SHP77 (cell line): ENCODE measurements at regions not wholly inside any gene's neighbourhood (a gene's known extent, or its start where the extent isn't known, plus 50 kb on each side); places are given as distances from the start of the nearest gene placed in this dataset.

Source experiments
- DNase-seq, 2 experiments: peaks; one replicate each; lab custom pipeline; 2025; lab: John Stamatoyannopoulos, UW

DNA sequence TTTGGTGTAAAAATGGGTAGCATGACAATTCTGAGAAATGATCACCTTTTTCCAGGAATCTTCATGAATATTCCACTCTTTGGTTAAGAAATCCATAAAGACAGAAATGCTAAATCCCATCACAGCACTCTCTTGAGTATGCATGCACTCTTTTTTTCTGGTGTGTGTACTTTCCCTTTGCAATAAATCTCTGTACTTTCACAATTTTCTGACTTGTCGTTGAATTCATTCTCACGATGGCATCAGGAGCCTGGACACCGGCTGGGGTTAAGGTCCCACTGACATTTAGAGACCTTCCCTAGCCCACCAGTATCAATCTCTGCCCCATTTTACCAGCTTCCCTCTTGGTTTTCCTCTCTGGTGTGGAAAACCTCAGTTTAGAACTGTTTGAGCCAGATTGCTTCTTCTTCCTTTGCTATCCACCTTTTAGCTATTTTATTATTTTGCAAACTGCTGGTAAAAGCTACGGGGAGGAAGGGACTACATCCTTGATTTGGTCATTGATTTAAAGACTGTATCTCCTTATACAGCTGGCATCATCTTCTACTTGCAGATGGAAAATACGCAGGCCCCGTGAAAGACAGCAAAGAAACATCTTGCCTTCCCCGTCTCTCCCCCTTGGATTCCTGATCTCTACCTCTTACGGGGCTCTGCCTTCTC is 59.9 kb upstream of the ZFR start:
- no peak for DNase-seq

DNA sequence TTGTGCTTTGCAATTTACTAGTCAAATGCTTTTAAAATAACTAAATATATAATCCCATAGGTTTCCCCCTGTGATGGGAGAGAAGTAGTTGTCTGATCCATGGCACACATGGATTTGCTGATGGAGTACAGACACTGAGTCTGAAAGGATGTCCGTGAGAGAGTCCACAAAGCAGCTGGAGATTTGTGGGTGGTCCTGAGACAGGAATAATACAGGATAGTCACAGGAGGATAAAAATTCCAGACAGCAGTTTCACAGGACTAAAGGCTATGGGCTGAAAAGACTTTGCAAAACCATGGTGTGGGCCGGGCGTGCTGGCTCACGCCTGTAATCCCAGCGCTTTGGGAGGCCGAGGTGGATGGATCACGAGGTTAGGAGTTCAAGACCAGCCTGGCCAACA is 58.7 kb upstream of the ZFR start:
- no peak for DNase-seq

DNA sequence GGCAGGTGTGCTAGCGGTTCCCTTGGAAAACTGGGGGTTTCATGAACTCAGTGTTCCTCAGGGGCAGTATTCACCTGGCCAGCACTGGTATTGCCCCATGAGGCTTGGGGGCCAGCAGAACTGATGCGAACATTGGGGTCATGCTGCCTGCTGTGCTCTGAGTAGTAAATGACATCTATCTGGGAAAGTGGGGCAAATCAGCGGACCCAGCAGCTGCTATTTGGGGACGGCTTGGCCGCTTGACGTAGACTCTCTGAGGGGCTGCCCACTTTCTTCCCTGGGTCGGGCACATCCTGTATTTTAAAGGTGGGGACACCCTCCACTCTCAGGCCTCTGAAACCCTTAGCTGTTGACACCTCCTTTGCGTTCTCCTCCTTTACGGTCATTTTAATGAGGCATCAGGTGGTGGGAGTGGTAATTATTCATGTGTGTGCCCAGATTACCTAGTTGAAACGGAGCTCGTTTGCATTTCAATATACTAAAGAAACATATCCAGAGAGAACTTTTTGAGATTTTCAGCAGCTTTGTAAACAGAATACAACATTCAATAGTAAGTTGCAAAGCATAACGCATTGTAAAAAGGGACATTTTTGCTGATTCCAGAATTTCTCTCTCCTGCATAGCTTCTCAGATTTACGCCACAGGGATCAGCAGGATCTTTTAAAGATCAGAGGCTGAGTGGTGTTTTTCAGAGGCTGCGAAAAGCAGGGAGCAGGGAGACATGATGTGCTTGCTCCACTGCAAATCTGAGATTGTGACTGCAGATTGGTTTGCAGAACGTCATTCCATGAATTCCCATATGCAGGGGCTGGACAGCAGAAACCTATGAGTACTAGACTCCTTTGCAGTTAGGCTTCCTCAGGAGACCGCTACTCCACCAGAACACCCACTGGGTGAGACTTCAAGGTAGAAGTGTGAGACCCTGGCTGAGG is 56.8 kb upstream of the ZFR start:
- no peak for DNase-seq

GRCh38 chr5:32500181-32500580 is 55.6 kb upstream of the ZFR start:
- DNase-seq = no peak

DNA sequence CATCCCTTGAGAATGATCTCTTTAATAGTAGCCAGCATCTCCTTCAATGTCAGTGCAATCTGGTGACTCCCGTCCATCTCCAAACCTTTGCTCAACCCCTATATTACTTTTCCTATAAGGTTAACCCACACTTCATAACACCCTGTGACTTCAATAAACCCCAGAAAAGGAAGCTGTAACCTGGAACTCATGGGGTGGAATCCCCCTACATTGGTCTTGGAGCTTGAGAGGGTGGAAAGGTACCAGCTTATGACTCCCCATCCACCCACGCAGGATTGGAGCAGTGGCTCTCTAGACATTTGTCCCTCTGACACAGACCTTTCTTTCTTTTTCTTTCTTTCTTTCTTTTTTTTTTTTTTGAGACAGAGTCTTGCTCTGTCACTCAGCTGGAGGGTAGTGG is 54.7 kb upstream of the ZFR start:
- DNase-seq = no peak

DNA sequence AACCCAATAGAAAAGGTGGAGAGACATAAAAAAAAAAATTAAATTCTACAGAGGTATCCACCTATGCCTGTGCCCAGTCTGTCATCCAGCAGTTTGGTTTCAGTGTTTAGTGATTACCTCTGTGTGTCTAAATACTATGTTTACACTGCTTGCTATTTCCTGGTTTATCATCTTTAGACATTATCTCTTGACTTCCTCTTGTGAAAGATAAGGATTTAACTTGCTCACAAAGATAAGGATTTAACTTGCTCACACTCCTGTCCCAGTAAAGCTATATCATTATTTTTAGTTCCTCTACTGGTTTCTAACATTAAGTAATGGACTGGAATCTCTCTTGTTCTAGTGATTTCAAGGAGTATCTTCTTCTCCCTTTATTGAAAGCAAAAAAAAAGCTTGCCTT is 53.9 kb upstream of the ZFR start:
- DNase-seq = no peak

DNA sequence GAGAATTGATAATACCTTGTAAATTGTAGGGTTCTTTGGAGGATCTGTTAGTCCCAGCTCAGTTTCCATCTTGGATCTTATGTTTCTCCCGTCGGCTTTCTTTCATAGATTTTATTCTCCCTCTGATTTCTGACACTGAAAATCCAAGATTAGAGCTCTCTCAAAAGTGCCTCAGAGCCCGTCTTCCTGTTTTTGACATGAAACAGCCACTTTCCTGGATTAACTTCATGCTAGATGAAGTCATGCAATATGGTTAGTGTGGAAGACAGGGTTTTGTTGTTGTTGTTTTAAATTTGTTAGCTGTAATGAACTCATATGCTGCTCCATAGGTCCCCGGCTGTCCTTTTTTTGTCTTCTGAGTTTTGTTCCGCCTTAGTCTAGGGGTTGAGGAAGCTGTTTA is 51.6 kb upstream of the ZFR start:
- DNase-seq = no peak

DNA sequence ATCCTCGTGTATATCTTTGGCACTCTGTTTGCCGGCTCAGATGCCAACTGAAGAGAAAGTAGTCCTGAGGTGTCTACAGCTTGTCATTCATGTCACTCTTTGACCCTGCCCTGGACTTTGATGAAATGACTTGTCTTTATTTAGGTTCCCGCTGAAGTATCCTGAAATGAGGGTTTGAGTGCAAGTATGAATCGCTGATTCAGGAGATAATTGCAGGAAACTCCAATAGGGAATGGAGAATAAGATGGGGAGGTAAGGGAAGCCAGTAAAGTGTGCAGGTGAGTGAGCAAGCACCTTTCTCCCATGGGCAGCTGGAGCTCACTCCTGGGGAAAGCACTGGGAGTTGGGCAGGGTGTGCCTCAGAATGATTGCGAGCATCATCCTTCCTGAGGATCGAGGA is 50.3 kb upstream of the ZFR start:
- no peak for DNase-seq
